Neural progenitor cell (in vitro differentiated cells): ENCODE measurements at regions not wholly inside any gene's neighbourhood (a gene's known extent, or its start where the extent isn't known, plus 50 kb on each side); places are given as distances from the start of the nearest gene placed in this dataset.
"Not testable (repeated sequence)": the region's sequence is repeated elsewhere in the genome, so short reads cannot be mapped to it uniquely, and the experiment has no call there.

Experiments used
- EZH2 ChIP-seq: fragments of 200-600 bp; sonication (generic); IDR thresholded peaks from 2 replicates; pipeline ENCODE4 v1.6.1; 2017; ENCODE audit warnings: antibody characterized with exemption, mild to moderate bottlenecking, moderate library complexity
- EZH2phosphoT487 ChIP-seq: fragments of 200-600 bp; sonication (generic); IDR thresholded peaks from 2 replicates; pipeline ENCODE4 v1.6.1; 2017; ENCODE audit warnings: antibody characterized with exemption
- TF ChIP-seq, protein P1 (sequence below): fragments of 200-600 bp; sonication (generic); IDR thresholded peaks from 2 replicates; pipeline ENCODE4 v1.5.1; 2017; ENCODE audit warnings: antibody characterized with exemption, mild to moderate bottlenecking

DNA sequence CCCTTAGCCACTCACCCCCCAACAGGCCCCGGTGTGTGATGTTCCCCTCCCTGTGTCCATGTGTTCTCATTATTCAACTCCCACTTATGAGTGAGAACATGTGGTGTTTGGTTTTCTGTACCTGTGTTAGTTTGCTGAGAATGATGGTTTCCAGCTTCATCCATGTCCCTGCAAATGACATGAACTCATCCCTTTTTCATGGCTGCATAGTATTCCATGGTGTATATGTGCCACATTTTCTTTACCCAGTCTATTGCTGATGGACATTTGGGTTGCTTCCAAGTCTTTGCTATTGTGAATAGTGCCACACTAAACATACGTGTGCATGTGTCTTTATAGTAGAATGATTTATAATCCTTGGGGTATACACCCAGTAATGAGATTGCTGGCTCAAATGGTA lies 605.7 kb downstream of the EBF1 start:
- TF ChIP-seq, protein P1, sequence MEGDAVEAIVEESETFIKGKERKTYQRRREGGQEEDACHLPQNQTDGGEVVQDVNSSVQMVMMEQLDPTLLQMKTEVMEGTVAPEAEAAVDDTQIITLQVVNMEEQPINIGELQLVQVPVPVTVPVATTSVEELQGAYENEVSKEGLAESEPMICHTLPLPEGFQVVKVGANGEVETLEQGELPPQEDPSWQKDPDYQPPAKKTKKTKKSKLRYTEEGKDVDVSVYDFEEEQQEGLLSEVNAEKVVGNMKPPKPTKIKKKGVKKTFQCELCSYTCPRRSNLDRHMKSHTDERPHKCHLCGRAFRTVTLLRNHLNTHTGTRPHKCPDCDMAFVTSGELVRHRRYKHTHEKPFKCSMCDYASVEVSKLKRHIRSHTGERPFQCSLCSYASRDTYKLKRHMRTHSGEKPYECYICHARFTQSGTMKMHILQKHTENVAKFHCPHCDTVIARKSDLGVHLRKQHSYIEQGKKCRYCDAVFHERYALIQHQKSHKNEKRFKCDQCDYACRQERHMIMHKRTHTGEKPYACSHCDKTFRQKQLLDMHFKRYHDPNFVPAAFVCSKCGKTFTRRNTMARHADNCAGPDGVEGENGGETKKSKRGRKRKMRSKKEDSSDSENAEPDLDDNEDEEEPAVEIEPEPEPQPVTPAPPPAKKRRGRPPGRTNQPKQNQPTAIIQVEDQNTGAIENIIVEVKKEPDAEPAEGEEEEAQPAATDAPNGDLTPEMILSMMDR, result not testable (repeated sequence)
- TF ChIP-seq EZH2, EZH2phosphoT487: not testable (repeated sequence)
